22Rv1 (cell line): ENCODE measurements at regions not wholly inside any gene's neighbourhood (a gene's known extent, or its start where the extent isn't known, plus 50 kb on each side); places are given as distances from the start of the nearest gene placed in this dataset.

Experiments used
- ZFX ChIP-seq: fragments of 450-650 bp; IDR thresholded peaks from 2 replicates; pipeline ENCODE4 v1.6.1; 2017; ENCODE audit warnings: antibody characterized with exemption, borderline replicate concordance
- TF ChIP-seq, protein P1 (sequence below): fragments of 450-650 bp; IDR thresholded peaks from 2 replicates; pipeline ENCODE4 v1.5.1; 2017; ENCODE audit warnings: mild to moderate bottlenecking

DNA sequence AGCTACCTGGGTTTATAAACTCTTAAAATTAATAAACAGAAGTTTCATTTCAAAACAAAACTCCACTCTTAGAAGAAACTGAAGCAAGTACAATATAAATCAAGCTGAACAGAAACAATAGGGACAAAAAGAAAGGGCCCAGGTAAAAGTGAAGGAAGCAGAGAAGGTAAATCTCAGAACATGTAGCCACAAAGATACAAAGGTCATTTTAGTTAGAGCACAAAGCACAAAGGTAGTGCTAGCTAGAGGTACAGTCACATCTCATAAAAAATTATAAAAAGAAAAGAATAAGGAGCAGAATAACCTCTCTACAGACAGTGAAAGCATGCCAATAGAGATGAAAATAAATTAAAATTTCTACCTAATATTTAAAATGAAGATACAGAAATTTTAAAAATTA, 90.4 kb upstream of the C5orf63 start:
- TF ChIP-seq, protein P1, sequence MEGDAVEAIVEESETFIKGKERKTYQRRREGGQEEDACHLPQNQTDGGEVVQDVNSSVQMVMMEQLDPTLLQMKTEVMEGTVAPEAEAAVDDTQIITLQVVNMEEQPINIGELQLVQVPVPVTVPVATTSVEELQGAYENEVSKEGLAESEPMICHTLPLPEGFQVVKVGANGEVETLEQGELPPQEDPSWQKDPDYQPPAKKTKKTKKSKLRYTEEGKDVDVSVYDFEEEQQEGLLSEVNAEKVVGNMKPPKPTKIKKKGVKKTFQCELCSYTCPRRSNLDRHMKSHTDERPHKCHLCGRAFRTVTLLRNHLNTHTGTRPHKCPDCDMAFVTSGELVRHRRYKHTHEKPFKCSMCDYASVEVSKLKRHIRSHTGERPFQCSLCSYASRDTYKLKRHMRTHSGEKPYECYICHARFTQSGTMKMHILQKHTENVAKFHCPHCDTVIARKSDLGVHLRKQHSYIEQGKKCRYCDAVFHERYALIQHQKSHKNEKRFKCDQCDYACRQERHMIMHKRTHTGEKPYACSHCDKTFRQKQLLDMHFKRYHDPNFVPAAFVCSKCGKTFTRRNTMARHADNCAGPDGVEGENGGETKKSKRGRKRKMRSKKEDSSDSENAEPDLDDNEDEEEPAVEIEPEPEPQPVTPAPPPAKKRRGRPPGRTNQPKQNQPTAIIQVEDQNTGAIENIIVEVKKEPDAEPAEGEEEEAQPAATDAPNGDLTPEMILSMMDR = no peak
- TF ChIP-seq ZFX = no peak
